Stimulated activated CD8-positive, alpha-beta memory T cell treated with anti-CD3 and anti-CD28 coated beads, Interleukin-7, amount 100 ng/mL, for 4 hours (primary cell): ENCODE measurements at regions not wholly inside any gene's neighbourhood (a gene's known extent, or its start where the extent isn't known, plus 50 kb on each side); places are given as distances from the start of the nearest gene placed in this dataset.

ENCODE experiments used
- DNase-seq, 2 donors: peaks; one replicate each; pipeline ENCODE4 v3.0.0-alpha.2; 2020; ENCODE audit warnings: low read depth in 2 of 2

DNA sequence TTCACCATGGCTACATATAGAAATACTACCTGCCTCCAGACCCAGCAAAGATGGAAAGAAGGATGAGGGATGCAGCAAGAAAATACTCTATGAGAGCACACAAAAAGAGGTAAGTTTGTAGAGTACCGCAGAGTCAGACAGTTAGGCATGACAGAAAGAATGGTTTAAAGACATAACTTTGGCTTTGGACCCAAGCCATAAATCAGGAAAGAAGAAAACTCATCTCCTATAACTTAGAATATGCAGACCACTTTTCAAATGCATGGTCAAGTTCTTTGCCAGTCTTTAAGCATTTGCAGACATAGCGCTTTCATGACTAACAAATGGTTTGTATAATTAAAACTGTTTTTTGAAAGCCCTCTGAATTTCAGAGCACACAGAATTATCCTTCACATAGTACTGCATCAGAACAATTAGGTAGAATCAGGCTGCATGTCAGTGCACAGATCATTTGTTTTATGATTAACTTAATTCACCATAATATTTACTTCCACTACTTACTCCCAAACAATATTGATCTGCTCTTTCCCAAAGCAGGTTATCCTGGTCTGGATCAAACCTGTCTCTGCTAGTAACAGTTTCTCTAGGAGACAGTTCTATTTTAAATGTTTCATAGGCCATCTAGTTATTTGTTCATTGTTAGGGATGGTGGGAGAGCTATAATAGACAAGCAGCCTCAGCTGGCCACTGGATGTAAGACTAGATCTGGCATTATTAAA is 280.7 kb upstream of the NR5A2 start:
- no peak for DNase-seq

DNA sequence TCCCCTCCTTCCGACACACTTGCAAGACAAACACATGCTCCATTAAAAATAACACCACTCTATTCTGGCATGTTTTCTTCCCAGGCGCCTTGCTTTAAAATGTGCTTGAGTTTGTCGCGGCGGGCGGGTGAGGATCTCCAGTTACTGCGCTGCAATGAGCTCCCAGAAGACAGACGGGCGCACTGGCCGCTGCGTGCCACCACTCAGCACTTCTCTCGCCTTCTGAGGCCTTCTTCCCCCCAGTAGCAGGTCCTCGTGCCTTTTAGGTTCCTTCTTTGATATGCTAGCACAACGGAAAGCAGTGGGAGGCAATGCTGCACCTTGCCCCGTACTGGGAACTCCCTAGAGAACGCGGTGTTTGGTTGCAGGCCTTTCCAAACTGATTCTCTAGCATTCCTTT is 279.5 kb upstream of the NR5A2 start:
- DNase-seq: no peak

DNA sequence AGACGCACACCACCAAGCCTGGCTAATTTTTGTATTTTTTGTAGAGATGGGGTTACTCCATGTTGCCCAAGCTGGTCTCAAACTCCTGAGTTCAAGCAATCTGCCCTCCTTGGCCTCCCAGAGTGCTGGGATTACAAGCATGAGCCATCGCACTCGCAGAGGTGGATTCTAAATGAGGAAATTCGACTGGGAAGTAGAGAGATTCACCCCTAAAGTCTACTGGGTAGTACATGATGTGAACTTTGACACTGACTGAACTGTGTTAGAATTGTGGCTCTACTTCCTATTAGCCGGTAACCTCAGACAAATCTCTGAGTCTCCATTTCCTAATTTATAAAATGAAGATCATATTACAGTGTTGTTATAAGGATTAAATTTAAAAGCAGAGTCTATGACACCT is 276.0 kb upstream of the NR5A2 start:
- no peak for DNase-seq

DNA sequence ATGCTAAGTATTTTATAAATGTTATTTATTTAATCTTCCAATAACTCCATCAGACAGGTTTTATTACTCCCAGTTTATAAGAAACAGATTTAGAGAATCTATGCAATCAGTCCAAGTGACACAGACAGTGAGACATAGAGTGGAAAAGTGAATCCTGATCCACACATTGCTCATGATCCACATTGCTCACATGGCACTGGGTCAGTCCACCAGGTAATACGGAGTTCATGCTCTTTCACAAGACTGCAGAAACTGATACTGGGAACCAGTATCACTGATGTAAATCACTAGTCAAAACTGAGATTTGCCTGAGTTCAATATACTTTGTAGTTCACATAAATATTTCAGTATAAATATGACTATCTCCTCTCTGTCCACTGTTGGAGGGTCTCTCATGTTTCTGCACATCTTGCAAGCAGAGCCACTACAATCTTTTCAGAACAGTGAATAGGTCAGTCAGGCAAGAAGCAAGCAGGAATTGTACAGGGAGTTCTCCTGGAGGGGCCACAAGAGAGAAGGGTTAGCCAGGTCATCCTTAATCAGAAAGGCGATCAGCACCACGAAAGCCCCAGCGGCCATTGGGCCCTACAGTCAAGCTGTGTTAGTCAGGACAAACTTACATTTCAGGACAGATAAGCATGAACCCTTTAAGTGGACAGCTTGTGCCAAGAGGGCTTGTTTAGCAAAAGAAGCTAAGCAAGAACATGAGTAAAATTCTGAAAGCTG is 275.4 kb upstream of the NR5A2 start:
- no peak for DNase-seq

DNA sequence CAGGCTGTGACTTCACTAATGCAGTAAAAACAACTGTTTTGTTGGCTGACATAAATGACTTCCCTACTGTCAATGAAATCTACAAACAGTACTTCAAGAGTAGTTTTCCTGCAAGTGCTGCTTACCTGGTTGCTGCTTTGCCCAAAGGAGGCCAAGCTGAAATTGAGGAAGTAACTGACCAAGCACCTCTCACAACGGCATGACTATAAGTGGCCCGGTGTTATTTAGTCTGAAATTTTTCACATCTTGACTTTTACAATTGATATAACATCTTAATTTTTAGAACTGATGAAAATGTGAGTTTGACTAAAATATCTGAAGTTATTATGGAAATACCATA is 274.9 kb upstream of the NR5A2 start:
- no peak for DNase-seq

DNA sequence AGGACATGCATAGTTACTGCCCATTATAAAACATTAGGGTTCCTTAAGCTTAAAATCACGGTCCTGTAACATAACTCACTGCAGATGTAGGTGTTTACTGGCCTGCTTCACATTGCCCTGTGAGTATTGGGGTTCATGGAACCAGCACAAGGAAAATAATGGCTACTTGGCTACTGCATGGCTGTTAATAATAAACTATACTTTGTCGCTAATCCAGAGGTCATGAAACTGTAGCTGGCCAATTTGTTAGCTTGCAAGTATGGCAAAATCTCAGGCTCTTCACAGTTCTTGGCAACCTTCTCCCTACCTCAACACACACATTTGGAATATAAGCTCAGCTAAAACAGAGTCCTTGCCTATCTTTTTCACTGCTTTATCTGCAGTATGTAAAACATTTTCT is 274.0 kb upstream of the NR5A2 start:
- no peak for DNase-seq

DNA sequence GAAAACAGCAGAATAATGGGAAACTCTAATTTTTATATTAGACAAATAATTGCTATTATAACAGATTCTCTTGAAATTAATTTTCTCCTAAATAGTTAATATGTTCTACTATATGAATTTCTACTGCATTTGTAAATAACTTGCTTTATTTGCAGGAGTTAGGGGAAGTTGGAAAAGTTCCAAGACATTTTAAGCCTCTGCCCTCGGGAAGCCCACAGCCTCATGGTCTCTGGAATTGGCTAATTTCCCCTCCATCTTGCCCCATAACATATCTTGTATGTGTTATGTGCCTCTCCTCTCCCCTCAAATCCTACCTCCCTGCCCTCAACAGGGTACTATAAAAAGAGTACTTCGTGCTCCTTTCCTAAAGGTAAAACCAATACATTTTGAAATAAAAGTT is 271.4 kb upstream of the NR5A2 start:
- DNase-seq: no peak

DNA sequence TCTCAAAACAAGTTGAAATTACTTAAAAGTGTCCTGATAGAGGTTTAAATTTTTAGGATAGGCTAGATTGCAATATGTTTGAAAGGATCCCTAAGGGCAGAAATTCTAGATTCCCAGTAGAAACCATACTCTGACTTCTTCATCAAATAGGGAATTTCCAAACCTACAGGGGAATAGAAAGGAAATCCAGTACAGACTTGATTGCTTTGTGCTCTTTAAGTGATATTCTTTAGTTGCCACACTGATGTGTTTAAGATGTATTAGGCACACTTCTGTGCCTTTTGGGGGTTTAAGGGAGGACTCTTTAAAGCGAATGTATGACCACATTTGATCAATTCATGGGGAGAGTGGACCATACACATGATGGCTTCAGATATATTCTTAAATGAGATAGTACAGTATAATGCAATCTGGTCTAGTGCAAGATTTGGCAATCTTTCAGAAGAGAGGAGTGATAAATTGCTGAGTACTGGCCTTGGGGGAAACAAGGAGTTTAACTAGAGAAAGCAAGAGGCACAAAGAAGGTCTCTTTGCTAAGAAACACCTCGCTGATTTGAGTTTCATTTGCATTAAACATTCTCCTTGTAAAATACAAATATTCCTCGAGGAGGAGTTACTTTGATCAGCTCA is 268.8 kb upstream of the NR5A2 start:
- no peak for DNase-seq

DNA sequence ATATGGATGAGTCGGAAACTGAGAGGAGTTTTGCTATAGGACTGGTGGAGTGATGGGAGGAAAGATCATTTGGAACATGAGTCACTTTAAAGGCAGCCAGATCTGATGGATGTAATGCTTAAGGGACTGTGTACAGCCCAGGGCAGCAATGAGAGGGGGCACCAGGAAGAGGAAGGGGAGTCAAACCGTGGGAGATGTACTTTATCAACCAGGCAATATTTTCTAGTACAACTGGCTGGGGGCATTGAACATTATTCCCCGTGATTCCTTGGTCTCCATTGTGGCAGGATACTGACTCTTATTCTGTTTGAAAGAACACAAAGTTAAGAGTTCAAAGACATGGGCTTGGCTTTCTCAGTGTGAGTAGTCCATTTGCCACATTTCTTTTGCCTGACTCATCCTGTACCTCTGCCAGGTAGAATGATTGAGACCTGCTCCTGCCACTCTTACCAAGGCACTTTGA is 268.2 kb upstream of the NR5A2 start:
- DNase-seq: no peak

DNA sequence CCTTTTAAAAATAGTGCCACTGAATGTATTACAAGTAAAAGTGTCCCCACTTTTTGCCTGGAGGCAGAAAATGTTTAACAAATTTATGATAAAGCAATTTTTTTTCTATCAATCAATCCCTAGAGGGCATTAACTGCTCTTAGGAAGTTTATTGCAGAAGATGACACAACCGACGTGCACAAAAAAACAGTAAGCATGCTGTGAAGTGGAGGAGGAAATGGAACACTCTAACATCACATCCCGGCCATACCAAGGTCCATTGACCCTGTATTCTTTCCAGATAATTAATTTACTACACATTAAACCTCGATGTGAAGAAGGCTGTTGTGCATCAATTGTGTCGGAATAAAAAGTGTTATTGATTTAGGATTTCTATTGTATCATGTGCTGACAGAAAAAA is 264.9 kb upstream of the NR5A2 start:
- DNase-seq: no peak

DNA sequence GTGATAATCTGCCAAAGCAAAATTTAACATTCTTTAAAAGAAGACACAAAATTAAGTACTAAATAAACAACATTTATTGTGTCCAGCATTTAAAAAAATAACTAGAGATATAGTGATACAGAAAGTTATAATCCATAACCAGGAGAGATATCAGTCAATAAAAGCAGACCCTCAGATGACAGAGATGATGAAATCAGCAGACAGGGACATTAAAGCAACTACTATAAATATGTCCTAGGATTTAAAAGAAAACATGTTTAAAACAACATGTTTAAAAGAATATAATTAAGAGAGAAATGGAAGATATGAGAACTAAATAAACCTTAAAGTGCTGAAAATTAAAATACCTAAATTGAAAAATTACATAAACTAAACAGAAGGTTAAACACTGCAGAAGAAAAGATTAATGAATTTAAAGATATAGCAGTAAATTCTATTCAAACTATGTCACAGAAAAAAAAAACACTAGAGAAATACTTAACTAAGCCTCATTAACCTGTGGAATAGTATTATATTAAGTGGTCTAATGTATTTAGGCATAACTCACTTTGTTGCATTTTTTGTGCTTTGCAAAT is 261.2 kb upstream of the NR5A2 start:
- no peak for DNase-seq

DNA sequence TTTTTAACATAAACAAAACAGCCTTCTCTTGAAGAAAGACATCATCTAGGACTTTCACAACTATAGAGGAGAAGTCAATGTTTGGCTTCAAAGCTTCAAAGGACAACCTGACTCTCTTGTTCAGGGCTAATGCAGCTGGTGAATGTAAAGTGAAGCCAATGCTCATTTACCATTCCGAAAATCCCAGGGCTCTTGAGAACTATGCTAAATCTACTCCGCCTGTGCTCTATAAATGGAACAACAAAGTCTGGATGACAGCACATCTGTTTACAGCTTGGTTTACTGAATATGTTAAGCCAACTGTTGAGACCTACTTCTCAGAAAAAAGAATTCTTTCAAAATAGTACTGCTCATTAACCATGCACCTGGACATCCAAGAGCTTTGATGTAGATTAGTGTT is 259.8 kb upstream of the NR5A2 start:
- DNase-seq: no peak

DNA sequence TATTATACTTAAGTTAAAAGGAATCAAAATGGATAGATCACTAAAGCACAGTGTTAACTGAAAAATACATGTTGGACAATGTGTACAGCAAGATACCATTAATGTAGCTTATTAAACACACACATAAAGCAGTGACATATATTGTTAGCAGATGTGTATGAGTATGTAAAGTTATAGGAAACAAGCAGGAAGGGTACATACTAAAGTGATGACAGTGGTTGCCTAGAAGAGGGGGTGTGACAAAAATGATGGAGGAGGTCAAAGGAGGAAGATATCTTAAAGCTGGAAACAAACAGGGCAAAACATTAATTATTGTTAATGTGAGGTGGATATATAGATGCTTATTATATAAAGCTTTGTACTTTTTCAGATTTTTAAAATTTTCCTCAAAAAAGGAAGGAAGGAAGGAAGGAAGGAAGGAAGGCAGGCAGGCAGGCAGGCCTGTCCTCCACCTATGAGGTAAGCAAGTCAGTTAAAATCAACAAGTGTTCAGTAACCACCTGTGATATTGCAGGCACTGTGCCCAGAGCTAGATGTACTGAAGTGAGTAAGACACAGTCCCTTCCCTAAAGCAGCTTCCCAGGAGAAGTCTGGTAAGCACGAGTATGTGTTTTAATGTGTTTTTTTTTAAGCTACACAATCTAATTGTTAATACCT is 252.9 kb upstream of the NR5A2 start:
- DNase-seq: no peak

DNA sequence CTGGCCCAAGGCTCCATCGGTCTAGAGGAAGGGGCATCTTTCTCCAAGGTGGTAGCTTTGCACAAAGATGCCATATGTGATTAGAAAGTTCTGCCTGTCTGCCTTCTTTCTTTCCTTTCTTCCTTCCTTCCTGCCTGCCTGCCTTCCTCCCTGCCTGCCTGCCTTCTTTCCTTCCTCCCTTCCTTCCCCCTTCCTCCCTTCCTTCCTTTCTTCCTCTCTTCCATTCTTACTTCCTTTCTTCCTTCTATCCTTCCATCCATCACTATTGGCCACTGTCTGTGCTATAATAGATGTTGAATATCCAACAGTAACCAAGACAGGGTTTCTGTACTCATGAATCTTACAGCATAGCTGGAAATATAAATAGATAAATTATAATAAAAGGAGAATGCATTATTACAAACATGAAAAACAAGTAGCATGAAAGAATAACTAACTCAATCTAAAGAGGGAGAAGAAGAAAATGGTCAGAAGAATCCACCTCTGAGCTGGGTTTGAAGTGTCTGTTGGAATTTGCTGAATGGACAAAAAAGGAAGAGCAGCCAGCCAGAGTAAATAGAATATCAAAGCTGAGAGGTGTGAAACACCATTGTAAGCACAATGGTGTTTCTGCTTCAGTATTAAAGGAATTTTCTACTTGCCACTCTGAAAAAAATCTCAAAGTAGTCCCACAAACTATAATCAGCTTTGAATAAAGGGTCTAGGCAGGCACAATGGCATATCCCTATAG is 250.6 kb upstream of the NR5A2 start:
- DNase-seq: no peak

DNA sequence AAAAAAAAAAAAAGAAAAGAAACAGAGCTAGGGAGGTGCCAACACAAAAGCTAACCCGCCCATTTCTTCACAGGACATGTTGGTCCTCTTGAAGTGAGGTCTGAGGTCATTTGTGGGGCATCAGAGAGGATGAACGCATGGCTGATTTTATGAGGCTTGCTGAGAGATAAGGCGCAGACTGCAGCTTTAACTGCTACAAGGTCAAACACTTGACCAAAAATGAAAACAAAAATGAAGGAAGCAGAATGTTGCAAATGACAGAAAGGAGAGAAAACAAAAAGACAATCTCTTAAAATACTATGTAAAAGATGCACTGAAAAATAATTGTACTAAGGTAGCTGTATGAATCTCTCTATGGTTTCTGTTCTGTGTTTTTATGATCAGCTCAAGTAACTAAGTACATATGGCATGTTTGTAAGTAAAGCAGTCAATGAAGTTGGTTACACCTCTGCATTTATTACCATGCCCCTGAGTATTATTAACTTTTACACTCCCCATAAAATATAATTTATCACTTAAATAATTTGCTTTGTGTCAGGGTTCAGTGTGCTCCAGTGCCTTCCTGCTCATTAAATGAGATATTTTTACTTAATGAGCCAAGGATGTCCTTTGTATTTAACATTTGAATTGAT is 249.1 kb upstream of the NR5A2 start:
- DNase-seq: no peak

DNA sequence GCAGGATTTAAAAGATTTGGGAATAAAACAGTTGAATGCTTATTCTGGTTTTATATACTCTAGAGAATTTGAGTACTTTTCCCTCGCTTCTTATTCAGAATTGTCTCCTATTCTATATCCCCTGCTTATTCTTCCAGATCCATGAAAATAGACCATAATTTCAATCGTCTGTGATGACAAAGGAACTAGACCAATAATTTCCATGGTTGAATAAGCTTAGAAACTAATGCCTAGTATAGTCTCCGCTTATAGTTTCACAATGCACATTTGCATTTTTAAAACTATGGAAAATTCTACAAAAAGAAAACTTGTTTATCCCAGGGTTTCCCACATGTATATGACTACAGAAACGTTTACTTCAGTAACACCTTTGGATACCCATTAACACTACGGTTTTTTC is 247.4 kb upstream of the NR5A2 start:
- DNase-seq: no peak

DNA sequence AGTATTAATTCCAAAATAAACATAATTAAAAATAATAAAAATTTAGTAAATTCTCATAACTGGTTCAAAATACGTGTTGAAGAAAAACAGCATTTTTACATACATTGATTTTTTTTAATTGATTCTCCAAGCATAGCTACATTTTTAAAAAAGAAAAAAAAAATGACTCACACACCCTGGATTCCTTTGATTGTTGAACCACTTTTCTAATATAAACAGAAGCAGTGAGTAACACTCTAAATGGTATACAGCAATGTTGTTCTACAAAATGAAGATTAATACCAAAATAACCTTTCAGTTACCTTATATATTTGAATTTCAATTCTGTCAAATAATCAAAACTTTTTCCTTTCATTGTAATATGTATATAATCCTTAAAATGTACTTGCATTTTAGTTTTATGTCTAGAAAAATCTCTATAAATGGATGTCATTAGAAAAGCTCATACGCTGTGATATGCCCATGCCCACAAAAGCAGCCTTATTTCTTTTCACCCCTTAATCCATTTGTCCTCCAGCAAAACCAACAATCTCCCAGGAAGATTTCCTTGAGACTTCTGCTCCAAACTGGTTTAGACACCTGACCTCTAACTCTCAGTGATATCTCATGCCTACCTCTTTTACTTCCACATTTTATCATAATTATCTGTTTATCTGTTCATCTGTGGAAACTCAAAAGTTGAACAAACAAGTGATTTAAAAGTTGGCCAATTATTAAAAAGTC is 246.4 kb upstream of the NR5A2 start:
- no peak for DNase-seq

DNA sequence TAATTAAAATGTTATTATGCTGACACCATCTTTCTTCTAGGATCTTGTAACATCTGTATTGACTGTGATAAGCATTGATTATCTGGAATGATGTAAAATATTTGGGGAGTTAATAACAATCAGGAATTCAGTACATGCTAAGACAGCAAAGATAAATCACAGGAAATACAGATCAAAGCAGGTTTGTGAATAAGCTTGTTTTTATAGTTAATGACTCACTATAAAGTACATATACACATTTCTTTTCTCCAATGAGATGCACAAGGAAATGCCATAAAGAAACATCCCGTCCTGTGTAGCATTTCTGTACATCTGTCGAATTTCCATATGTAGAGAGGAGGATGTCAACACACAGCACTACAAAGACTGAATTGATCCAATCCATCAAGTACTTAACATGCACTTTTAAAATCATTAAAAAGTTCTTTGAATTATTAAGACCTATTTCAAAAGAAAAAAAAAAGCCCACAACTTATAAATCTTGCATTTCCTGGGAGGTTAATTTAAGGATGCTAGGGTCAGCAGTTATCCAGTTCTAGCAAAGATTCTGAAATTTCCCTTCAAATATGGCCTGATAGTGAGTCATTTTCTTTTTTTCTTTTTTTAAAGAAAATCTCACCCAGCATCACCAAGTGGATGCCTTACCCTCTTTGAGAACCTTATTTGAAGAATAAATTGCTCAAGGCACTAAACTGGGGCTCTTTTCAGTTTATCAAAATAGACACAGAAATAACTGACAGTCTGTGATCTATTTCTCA is 243.2 kb upstream of the NR5A2 start:
- DNase-seq: no peak

DNA sequence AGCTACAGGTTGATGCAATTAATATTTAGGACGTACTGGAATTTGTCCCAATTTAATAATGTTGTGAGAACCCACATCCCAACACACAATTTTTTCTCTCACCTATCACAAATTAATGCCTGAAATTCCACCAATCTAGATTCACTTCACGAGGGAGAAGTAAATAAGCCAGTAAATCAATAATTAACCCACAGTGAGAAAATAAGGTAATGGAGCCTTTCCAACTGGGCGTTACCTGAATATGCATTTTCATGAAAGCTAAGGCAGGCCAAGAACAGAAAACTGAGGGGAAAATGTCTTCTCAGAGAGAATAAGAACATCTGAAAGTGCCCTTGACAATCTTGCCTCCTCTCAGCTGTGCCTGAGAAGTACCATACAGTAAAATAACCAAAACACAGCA is 240.8 kb upstream of the NR5A2 start:
- DNase-seq: no peak

DNA sequence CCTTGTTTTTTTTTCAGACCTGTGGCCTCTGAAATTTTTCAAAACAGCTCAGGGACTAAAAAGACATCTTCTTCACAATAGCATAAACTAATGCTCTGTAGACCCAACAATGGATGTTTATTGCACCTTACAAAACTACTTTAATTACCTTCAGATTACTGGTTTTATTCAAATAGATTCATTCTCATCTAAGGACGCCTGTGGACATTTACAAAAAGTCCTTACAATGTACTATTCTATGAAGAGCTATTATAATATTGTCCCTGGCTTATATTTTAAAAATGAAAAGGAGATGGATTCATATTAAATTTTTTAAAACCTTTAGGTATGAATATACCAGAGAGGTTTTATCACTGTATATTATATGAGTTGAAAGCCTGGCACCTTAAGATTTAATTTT is 238.4 kb upstream of the NR5A2 start:
- no peak for DNase-seq
